ENCODE measurements at regions not wholly inside any gene's neighbourhood (a gene's known extent, or its start where the extent isn't known, plus 50 kb on each side); places are given as distances from the start of the nearest gene placed in this dataset.

- Histone ChIP-seq H4K20me1 (ENCODE audit: insufficient read depth, low read length) (no peaks in the 10 kb centered on the region), H2AFZ (ENCODE audit: low read depth, low read length) (no peak overlapping the region), H3K4me3 (ENCODE audit: low read depth in 1 of 2, low read length in 2 of 2) (no peak overlapping the region), H3K27ac (ENCODE audit: low read length) (no peak overlapping the region), H3K9me3 (ENCODE audit: insufficient read depth, low read length, severe bottlenecking) (no peaks in the 10 kb centered on the region), H3K36me3 (ENCODE audit: insufficient read depth, low read length) (no peaks in the 10 kb centered on the region), H3K79me2 (ENCODE audit: insufficient read depth, low read length) (no peaks in the 10 kb centered on the region), H3K4me1 (ENCODE audit: insufficient read depth, low read length) (peaks cover 10% of the 10 kb centered on the region), H3K9ac (ENCODE audit: low read depth, low read length) (no peak overlapping the region), H3K27me3 (ENCODE audit: insufficient read depth, low read length, poor library complexity) (no peaks in the 10 kb centered on the region), H3K4me2 (ENCODE audit: insufficient read depth, low read length) (no peak overlapping the region)
- TF ChIP-seq EZH2 (IDR thresholded peaks at IDR 0.05; ENCODE audit: borderline replicate concordance, low read depth, low read length, severe bottlenecking): no peak
- no peak for TF ChIP-seq CTCF (IDR thresholded peaks at IDR 0.05; ENCODE audit: borderline replicate concordance, extremely low read depth, low read length, poor library complexity, severe bottlenecking)
- ATAC-seq (ENCODE audit: insufficient read depth, low read depth): no peak
- DNase-seq: no peak
Measured at GRCh38 chr18:46320928-46321711, 216.9 kb downstream of the HAUS1 start.

GRCh38 chr18:46321955-46322354 is 217.8 kb downstream of the HAUS1 start:
- H3K27ac ChIP-seq (ENCODE audit: low read length): no peak overlapping the region
- H3K9me3 ChIP-seq (ENCODE audit: insufficient read depth, low read length, severe bottlenecking): no peaks in the 10 kb centered on the region
- TF ChIP-seq EZH2 (IDR thresholded peaks at IDR 0.05; ENCODE audit: borderline replicate concordance, low read depth, low read length, severe bottlenecking) (no peak), CTCF (IDR thresholded peaks at IDR 0.05; ENCODE audit: borderline replicate concordance, extremely low read depth, low read length, poor library complexity, severe bottlenecking) (no peak)
- H3K4me3 ChIP-seq (ENCODE audit: low read depth in 1 of 2, low read length in 2 of 2): no peak overlapping the region
- DNase-seq (no peak), ATAC-seq (ENCODE audit: insufficient read depth, low read depth) (no peak)
- H3K9ac ChIP-seq (ENCODE audit: low read depth, low read length): no peak overlapping the region
- no peaks in the 10 kb centered on the region for H4K20me1 ChIP-seq (ENCODE audit: insufficient read depth, low read length)
- H3K79me2 ChIP-seq (ENCODE audit: insufficient read depth, low read length): no peaks in the 10 kb centered on the region
- H3K4me1 ChIP-seq (ENCODE audit: insufficient read depth, low read length): peaks cover 10% of the 10 kb centered on the region
- H3K27me3 ChIP-seq (ENCODE audit: insufficient read depth, low read length, poor library complexity): no peaks in the 10 kb centered on the region
- H2AFZ ChIP-seq (ENCODE audit: low read depth, low read length): no peak overlapping the region
- H3K4me2 ChIP-seq (ENCODE audit: insufficient read depth, low read length): no peak overlapping the region
- H3K36me3 ChIP-seq (ENCODE audit: insufficient read depth, low read length): no peaks in the 10 kb centered on the region

GRCh38 chr18:46322411-46322891 is 218.3 kb downstream of the HAUS1 start:
- H3K4me1 ChIP-seq (ENCODE audit: insufficient read depth, low read length): peaks cover 10% of the 10 kb centered on the region
- no peaks in the 10 kb centered on the region for H3K36me3 ChIP-seq (ENCODE audit: insufficient read depth, low read length)
- no peak for ATAC-seq (ENCODE audit: insufficient read depth, low read depth)
- no peaks in the 10 kb centered on the region for H3K79me2 ChIP-seq (ENCODE audit: insufficient read depth, low read length)
- H2AFZ ChIP-seq (ENCODE audit: low read depth, low read length): no peak overlapping the region
- no peak overlapping the region for H3K27ac ChIP-seq (ENCODE audit: low read length)
- TF ChIP-seq EZH2 (IDR thresholded peaks at IDR 0.05; ENCODE audit: borderline replicate concordance, low read depth, low read length, severe bottlenecking) (no peak), CTCF (IDR thresholded peaks at IDR 0.05; ENCODE audit: borderline replicate concordance, extremely low read depth, low read length, poor library complexity, severe bottlenecking) (no peak)
- H3K9ac ChIP-seq (ENCODE audit: low read depth, low read length): no peak overlapping the region
- H3K9me3 ChIP-seq (ENCODE audit: insufficient read depth, low read length, severe bottlenecking): no peaks in the 10 kb centered on the region
- no peak overlapping the region for H3K4me3 ChIP-seq (ENCODE audit: low read depth in 1 of 2, low read length in 2 of 2)
- no peak for DNase-seq
- H3K4me2 ChIP-seq (ENCODE audit: insufficient read depth, low read length): no peak overlapping the region
- no peaks in the 10 kb centered on the region for H3K27me3 ChIP-seq (ENCODE audit: insufficient read depth, low read length, poor library complexity)
- no peaks in the 10 kb centered on the region for H4K20me1 ChIP-seq (ENCODE audit: insufficient read depth, low read length)

Measured in DND-41 (cell line).